ENCODE measurements at regions not wholly inside any gene's neighbourhood (a gene's known extent, or its start where the extent isn't known, plus 50 kb on each side); places are given as distances from the start of the nearest gene placed in this dataset.
A peak's percentile ranks its signal among the peaks of the same experiment; 100 is the strongest.

DNA sequence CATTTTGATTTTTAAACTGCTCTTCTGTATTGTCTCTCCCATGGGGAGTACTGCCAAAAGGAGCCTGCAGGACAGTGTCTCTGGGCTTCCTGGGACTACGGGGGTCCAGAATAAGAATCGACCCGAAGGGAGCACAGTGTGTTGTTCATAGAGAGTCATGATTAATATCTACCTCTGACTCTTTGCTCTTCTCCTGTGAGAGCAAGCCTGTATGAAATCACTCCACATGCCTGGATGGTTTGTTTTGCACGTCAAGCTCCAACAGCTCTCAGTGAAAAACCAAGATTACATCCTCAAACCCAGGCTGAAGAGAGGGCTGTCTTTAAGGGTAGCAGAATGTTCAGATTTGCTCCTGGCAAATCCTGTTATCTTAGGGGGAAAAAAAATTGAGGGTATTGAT lies 1860.0 kb upstream of the WWC1 start:
- no peak for DNase-seq (ENCODE audit: low read depth in 2 of 3, low spot score in 2 of 3)

DNA sequence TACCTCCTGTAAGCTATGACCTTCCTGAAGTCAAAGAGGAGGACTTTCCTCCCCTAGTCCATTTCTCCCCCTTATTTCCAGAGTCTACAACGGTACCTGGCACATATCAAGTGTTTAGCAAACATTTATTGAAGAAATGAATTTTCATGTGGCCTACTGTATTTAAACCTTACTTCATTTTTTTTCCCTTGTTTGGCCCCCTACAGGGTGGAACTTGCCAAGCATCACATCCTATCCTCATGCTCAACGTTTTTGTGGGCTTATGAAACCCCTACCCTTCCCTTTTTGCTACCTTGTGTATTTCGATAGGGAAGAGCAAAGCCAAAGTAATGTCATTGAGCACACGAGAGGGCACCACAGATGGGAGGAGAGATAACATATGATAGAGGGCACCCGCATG lies 1857.8 kb upstream of the WWC1 start:
- no peak for DNase-seq (ENCODE audit: low read depth in 2 of 3, low spot score in 2 of 3)

DNA sequence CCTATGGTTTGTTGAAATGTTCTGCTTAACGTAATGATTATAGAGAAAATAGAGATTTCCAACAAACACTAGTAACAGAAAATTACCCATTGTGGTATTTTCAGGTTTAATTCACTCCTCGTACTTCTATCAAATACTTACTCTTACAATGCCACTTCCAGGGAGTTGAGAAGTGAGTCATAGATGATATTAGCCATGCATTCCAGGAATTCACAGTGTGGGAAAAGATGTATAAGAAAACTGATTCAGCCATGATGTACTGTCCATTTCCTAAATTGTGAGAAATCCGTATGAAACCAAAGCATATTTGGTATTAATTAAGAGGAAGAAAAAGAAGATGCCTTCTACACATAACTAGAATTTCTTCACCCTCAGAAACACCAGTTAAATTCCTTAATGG lies 1854.6 kb upstream of the WWC1 start:
- DNase-seq (ENCODE audit: low read depth in 2 of 3, low spot score in 2 of 3) = no peak

DNA sequence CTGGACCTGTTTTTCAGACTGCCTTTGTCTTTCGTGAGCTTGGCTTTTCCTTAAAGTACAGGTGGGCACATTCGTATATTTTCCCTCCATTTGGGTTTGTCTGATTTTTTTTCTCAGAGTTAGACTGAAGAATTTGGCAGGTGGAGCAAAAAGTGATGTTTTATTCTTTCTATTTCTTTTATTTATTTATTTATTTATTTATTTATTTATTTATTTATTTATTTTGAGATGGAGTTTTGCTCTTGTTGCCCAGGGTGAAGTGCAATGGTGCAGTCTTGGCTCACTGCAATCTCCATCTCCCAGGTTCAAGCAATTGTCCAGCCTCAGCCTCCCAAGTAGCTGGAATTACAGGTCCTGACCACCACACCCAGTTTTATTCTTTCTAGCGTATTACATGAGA lies 1805.1 kb upstream of the WWC1 start:
- DNase-seq (ENCODE audit: low read depth in 2 of 3, low spot score in 2 of 3) = no peak

DNA sequence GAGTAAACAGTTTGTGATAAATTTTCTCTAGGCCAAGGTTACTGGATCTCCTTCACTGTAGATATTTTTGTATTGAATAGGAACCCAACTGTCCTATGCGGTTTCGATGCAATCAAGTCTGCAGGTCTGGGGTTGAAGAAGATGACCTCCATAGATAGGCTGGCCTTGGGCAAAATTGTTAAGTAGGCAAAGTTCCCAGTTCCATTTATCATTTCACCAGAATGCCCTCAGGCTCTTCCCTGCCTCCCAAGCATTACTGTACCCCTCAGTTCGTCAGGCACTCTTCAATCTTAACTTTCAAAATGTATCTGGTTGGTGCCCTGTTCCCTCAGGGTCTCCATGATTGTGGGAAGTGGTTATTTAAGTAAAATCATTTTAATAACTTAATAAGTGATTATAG lies 1802.9 kb upstream of the WWC1 start:
- DNase-seq (ENCODE audit: low read depth in 2 of 3, low spot score in 2 of 3) = no peak

DNA sequence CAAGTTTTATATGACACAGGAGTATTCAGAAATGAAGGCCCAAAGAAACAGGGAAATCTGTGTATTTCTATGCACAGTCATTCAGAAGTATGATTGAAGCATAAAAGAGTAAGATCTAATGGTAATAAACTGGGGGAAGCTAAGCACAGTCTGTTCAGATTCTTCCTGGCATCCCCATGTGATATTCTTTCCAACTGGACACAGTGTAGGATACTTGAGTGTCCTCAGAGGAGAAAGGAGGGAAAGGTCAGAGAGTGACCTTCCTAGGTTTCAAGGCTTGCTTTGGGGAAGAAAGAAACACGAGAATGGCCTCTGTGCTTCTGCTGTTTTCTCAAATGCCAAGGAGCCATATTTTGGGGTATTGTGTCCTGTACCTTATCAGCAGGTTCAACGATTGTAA lies 1798.4 kb upstream of the WWC1 start:
- DNase-seq (ENCODE audit: low read depth in 2 of 3, low spot score in 2 of 3) = no peak

DNA sequence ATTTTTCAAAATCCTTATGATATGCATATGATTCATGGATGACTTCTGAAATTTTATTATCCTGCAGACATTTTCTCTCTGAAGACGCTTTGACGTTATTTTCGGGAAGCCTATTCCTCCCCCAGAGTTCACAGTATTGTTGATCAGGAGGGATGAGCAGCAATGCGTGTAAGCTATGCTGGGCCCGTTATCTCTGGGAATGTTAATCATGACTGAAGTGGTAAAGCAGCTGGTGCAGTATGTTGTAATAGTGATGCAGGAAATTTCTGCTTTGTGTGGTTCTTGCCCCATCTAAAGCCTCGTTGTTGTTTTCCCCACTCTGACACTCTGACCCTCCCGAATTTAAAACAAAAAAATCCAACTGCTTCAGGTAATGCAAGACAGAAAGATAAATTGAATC lies 1797.8 kb upstream of the WWC1 start:
- DNase-seq (ENCODE audit: low read depth in 2 of 3, low spot score in 2 of 3) = no peak

DNA sequence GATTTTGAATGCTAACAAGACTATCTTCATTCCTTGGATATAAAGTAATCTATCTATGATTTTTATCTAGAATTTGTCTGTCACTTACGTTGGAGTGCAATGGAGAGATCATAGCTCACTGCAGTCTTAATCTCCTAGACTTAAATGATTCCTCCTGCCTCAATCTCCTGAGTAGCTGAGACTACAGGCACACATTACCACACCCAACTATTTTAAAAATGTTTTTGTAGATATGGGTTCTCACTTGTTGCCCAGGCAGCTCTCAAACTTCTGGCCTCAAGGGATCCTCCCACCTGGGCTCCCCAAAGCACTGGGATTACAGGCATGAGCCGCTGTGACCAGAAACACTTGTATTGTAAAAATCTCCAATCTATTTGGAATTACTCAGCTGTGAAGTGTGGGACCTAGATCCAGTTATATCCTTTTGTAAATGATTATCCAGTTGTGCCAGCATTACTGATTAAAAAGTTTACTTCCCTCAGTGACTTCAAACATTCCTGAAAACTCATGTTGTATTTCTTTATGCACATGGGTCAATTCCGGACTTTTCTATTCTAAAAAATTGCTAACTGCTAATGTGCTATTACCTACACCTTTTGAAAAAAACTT lies 1793.8 kb upstream of the WWC1 start:
- no peak for DNase-seq (ENCODE audit: low read depth in 2 of 3, low spot score in 2 of 3)

DNA sequence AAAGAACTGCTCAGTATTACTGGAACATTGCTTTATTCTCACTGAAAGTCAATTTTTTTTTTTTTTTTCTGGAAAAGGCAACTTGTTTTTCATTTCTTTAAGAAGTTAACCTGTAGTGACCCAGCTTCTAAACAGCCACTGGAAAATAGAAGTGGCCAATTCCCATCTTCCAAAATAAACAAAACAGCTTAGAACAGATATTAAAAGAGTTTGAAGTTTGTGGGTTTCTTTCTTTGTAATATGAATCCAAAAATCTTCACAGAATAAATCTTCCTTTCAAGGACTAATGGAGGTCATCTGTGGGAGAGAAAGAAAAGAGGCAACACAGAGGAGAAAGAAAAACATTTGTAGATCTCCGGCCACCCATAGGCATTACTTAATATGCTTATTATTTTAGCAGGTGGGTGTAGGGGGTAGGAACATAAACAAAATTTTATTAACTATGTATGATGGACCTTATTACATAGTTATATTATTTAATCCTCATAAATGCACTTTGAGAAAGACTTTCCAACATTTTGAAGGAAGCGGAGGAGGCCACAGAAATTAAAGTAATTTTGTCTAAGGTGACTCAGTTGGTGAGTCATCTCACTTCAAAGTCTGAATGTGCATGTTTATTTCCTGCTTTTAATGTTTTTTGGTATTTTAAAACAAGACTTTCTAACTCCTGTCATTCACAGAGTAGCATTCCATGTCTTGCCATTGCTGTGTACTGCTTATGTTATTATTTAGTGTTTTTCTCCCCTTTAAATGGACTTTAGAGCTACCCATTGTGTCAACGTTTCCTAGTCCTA lies 1791.8 kb upstream of the WWC1 start:
- DNase-seq (ENCODE audit: low read depth in 2 of 3, low spot score in 2 of 3) = no peak

DNA sequence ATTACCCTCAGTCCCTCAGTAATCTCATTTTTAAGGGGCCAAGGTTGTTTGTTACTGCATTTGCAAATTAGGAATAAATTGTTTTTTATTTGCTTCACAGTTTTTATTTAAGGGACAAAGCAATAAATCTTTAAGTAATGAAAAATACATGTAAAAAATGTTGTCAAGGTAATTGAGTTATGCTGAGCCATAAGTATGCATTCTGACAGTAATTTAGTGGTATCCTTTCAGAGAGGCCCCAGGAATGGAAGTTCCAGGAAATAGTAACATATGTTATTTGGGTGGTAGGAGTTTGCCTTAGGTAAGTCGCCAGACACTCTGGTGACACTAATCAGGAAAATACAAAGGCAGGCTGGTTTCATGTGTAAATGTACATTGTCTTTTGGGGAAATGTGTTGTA lies 1787.9 kb upstream of the WWC1 start:
- DNase-seq (ENCODE audit: low read depth in 2 of 3, low spot score in 2 of 3) = no peak

DNA sequence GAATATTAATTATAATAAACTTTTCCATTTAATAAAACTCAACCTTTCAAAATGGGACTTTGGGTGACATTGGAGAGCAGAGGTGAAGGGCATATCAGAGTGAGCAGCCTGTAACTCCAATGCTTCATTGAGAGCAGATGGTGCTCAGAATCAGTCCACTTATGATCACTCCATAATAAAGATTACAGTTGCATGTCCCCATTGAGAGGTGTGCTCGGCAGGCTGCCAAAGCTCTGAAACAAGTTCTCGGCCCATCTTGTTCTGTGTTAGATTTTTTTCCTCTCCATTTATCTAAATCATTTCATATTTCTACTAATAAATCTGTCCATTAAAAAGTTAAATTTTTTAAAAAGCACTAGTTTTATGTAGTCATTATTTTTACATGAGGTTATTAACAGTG lies 1786.4 kb upstream of the WWC1 start:
- DNase-seq (ENCODE audit: low read depth in 2 of 3, low spot score in 2 of 3) = no peak

DNA sequence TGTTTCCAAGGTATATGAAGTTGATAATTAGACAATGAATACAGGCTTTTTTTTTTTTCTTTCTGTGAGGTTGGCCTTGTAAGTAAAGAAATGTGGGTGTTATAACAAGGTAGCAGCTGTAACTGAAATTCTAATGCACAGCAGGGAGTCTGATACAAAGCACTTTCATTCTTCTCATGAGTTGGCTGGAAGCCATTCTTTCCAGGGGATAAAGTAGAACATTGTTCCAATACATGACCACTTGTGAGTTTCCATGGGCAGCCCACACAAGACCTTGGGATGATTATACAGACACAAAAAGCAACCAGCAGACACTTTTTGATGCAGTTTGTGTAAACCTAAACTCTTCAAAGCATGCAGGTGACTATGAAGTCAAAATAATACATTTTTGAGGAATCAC lies 1785.9 kb upstream of the WWC1 start:
- DNase-seq (ENCODE audit: low read depth in 2 of 3, low spot score in 2 of 3) = no peak

DNA sequence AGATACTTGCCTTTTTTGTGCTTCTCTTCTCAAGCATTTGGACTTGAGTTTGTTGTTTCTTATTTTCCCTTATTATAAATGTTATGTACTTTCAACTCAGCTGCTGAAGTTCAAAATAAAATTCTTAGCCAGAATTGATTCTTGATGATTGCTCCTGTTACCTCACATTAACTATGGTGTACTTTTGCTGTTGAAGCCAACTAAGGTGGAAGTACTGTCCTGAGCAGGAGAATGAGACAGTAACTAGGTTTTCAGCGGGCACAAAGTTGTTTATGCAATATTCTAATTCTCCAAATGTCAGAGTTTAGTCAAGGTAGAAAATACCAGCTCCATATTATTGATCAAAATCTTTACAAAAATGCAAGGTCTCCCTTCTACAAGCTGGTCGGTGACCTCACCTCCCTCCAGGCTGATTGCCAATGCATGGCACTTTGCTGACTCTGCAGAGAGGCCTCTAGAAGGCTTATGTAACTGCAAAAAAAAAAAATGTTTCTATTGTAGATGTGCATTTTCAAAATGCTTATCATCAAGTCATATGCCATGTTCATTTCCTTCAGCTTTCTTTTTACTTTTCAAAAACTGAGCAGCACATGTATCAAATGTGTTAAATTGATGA lies 1783.5 kb upstream of the WWC1 start:
- no peak for DNase-seq (ENCODE audit: low read depth in 2 of 3, low spot score in 2 of 3)

DNA sequence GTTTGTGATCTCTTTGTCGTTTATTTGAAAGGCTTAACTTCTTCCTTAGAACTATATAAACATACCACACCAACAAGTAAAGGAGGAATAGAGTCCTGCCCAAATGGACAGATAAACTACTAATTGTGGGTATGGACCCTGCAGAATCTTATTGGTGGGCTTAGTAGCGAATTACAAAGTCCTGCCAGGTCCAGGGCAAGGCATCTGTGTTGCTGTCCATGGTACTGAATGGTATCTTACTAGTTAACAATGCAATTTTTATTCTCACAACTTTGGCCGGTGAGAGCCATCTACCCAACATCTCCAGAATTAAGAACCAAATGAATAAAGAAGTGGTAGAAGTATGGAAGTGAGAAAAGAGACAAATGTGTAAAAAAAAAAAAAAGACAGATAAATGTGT lies 1782.4 kb upstream of the WWC1 start:
- DNase-seq (ENCODE audit: low read depth in 2 of 3, low spot score in 2 of 3) = peak in 1 of 3 donors; percentile 7

DNA sequence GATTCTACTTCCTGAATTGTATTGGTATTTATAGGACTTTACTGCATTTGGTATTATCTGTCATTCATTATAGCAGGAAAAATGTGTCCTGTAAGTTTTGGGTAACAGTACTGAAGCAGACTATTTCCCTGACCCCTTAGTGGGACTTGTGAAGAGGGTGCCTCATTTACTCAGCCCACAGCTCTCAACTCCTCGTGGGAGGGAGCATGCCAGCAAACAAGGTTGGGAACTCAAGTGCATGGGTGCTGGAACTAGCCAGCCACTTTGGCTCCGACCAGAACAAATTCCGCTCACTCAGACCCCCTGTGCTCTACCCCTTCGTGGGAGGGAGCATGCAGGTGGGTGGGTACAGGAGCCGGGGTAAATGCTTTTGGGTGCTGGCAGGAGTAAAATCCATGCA lies 1773.5 kb upstream of the WWC1 start:
- DNase-seq (ENCODE audit: low read depth in 2 of 3, low spot score in 2 of 3) = no peak

DNA sequence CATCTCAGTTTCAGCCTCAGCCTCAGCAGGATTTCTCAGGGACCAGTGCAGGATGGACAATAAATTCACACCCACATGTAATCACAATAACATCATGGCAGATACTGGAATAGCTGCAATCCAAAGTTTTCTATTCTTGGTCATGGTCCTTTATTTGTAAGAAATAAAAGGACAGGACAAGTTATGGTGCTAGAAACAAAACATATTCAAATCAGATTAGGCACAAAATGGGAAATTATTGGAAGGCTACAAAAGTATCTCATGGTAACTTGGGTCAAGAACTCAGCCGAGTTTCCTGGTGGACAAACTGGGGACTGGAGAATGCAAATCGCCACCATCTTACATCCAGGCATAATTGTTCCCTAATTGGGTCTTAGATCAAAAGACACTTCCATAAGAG lies 1768.2 kb upstream of the WWC1 start:
- DNase-seq (ENCODE audit: low read depth in 2 of 3, low spot score in 2 of 3) = no peak

DNA sequence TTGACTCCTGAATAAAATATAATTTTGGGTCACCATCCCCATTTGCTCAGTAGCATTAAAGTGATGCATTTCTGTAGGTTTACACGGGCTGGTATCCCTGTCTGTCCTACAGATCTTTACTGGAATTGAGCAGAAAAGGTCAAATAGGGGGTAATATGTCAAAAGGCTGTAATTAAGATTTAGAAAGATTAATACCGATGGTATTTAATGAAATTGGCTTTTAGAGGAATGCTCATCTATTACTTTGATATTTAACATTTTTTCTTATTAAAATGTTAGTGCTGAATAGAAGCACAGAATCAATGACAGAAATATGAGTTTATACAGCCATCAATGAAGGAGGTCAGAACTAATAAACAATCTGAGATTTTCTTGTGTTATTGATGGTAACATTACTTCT lies 1762.2 kb upstream of the WWC1 start:
- DNase-seq (ENCODE audit: low read depth in 2 of 3, low spot score in 2 of 3) = no peak

DNA sequence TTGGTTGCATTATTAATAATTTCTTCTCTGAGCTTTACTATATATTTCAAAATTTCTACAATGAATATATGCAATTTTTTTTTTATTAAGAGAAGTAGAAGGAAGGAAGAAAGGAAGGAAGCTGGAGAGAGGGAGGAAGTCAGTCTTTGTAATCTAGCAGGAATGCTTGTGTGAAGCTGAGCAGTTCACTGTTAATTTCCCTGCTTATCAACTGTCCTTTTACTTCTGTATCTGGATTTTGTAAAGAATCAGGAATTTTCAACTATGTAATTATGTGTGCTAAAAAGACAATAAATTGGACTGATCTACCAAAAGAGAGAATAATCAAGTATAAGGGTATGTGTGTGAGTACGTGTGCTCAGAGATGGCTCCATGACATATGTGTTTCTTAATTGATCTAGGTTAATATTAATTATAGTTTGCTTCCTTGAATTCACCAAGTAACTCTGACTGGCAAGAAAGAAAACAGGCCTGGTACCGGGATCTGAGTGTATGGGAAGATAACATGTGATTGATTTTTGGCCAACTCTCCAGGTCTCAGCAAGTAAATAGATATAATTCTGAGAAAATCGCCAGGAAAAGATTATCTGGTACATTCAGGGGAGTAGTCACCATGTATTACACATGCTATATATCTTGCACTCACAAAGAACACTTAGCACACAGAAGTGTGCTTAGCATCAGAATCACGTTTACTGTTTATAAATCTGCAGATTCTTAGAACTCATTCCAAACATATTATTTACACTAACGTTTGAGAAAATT lies 1758.8 kb upstream of the WWC1 start:
- DNase-seq (ENCODE audit: low read depth in 2 of 3, low spot score in 2 of 3) = no peak

DNA sequence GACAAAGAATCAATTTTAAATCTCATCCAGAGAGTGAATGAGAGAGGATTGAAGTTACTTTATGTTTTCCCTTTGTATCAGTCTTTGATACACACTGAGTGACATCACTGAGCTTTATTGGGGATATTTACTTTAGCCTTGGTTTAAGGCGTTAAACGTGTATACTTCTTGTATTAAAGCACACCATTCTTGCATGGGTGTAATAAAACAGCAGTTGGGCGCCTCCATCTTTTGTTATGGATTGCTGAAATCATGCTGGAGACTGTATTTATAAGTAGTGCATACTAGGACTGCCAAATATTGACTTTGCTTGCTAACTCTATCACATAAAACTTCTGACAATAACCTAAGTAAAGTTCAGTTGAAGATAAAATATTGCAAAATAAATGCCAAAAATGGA lies 1755.8 kb upstream of the WWC1 start:
- DNase-seq (ENCODE audit: low read depth in 2 of 3, low spot score in 2 of 3) = no peak

DNA sequence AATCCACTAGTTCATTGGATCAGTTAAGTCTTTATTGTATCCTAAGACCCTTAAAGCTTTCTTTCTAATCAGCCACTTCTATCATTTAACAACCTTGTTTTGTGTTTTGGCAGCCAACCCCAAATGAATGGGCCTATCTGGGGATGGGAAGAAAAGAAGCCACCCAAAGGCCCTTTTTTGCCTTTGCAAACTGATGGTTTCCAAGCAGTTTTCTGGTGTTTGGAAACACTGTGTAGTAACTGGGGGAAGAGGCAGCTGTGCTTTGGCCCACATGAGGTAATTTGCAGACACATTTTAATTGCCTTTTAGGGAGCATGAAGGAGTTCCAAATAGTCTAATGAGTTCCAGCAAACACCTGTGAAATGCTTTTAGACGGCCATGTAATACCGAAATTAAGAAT lies 1751.3 kb upstream of the WWC1 start:
- DNase-seq (ENCODE audit: low read depth in 2 of 3, low spot score in 2 of 3) = no peak

DNA sequence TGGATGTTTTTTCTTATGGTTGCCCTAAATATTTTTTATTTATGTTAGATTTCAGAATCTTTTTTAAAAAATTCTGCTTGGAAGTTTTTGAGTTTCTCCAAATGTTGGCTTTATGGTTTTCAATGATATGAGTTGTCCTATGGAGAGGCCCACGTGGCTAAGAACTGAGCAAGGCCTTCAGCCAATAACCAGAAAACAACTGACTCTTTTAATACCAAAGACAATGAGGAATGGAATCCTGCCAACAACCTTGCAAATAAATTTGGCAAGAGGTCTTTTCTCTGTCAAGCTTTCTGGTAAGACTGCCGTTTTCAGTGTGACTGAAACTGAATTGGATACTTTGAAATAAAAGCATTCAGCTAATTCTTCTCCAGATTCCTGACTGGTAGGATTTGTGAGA lies 1740.1 kb upstream of the WWC1 start:
- DNase-seq (ENCODE audit: low read depth in 2 of 3, low spot score in 2 of 3) = no peak

DNA sequence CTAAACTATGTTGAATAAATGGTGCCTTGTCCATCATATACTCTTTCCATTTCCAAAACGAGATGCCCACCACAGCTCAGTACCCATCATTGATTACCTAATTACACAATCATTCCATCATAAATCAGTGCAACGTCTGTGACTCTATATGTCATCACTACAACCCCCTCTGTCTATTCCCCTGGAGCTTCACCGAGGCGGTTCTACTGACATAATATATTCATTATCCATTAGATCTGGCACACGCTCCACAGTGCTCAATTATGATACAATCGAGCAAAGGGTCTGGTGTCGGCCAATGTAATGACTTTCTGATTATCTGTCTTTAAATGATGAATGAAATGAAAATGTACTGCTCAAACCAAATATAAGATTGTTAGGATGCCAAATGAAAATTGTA lies 1737.7 kb upstream of the WWC1 start:
- DNase-seq (ENCODE audit: low read depth in 2 of 3, low spot score in 2 of 3) = no peak

Data from hematopoietic multipotent progenitor cell (in vitro differentiated cells).